Tongue (tissue), 2 donors: ENCODE measurements at regions not wholly inside any gene's neighbourhood (a gene's known extent, or its start where the extent isn't known, plus 50 kb on each side); places are given as distances from the start of the nearest gene placed in this dataset. TPM values are rescaled to one million over a fixed set of nuclear protein-coding genes. Genes with fewer than 3 reads are reported as not detected.
"Not testable (repeated sequence)": the region's sequence is repeated elsewhere in the genome, so short reads cannot be mapped to it uniquely, and the experiment has no call there.

Experiments
- DNase-seq: peaks from one replicate; pipeline ENCODE4 v3.0.0-alpha.2; 2015
- small RNA-seq: library from RNA; depleted of rRNA; stranded (forward); fragments of <200 nt; gene quantifications from one replicate; pipeline ENCODE3, GENCODE V24; 2014; ENCODE audit warnings: low replicate concordance

GRCh38 chr16:58797137-58797801, 63.2 kb upstream of the GOT2 start:
- no peak for DNase-seq

- no peak for DNase-seq
Measured at GRCh38 chr16:58793366-58793765, 59.2 kb upstream of the GOT2 start.

- DNase-seq: no peak
Measured at GRCh38 chr16:58792188-58792587, 58.1 kb upstream of the GOT2 start.

- DNase-seq: not testable (repeated sequence)
Measured at GRCh38 chr16:58790816-58791557, 56.9 kb upstream of the GOT2 start.

- DNase-seq: no peak
Measured at GRCh38 chr16:58789351-58789750, 55.2 kb upstream of the GOT2 start.

Small RNA genes lying in the stretch of these regions (small RNA-seq; reads per million reads assigned to genes)
- not detected for gene AC018554.2
- gene AC092121.1: not detected
- gene RF00017: not detected
- 0.79 reads per million, percentile 82 among the genes with 10 or more reads in this experiment for gene RNU4-58P
- not detected for gene RPS27P27
